HG02763 (cell line): ENCODE measurements at regions not wholly inside any gene's neighbourhood (a gene's known extent, or its start where the extent isn't known, plus 50 kb on each side); places are given as distances from the start of the nearest gene placed in this dataset.
"Not testable (repeated sequence)": the region's sequence is repeated elsewhere in the genome, so short reads cannot be mapped to it uniquely, and the experiment has no call there.

Source experiments
- ATAC-seq: cut with Tn5 transposase; IDR thresholded peaks from one replicate; pipeline ENCODE4 v1.9.1; 2021; ENCODE audit warnings: mild to moderate bottlenecking, moderate library complexity; ENCODE audit not compliant: unreplicated experiment

DNA sequence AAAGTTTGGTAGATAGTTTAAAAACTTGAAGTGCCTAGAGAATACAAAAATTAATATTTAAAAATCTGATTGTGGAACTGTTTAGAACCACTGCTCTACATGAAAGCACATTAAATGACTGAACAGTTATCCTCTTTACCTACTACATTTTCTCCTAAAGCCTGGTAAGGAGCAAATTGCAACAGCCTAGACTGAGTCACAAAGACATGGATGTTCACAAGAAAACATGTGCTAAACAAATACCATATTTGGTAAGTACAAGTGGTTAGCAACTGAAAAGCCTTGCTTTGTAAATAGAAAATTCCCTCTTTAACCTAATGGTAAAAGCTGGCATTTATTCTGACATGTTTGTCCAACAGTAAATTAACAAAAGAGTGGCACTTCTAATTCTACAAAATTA, 203.1 kb downstream of the FBXO8 start:
- ATAC-seq: no peak

DNA sequence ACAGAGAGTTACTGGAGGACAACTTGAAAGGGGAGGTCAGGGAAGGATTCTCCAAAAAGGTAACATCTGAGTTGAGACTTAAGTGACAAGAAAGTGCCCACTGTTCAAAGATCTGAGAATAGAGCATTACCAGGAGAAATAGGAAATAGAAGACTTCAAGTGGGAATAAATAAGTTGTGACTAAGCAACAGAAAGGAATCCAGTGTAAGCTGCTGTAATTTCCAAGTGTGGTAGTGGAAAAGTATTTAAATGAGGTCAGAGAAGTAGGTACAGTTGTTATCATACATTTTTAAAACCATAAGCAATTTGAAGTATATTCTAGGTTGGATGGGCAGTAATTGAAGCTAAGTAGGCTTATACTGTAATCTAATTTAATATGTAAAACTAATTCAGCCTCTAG, 211.9 kb downstream of the FBXO8 start:
- no peak for ATAC-seq

DNA sequence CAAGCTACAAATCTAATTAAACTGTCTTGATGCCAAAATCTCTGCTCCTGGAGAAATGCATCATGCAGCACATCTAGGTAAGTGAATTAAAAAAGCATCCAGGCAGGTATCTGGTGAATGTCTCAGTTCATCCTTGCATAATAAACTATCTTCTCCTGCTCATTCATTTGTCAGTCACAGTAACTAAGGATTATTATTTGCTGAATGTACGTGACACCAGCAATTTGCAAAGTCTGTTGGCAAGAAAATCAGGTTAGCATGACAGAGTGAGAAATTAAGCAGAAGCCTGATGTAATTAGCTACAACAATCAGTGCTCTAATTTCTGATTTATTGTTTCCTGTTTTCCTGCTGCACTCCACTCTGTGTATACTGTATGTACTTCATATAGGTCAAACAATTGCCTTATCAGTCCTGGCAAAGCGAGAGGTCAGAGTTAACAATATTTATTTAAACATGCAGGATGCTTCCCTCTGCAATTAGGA, 213.6 kb downstream of the FBXO8 start:
- ATAC-seq: no peak

DNA sequence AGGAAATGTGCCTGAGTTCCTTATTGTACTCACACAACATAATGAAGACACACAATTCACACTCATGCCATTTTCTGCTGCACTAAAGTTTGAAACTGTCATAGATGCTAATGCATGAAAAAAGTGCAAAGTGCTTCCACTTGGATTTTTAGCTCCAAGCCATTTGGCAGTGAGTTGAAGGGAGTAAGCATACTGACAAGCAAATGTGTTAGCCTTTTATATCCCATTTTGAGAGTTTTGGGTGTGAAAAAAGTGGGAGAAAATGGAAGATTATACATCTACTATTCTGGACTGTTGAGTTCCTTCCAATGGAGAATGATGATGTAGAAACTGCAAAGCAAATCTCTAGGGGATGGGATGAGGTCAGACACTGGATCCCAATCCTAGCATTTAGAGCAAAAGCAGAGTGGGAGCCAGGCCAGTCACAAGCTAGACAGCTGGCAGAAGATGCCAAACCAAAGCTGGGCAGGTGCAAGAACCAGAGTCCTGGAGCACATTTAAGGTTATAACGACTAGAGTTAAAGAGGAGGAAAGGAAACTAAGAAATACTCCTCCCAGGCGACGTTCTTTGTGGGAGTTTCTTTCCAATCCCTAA, 216.8 kb downstream of the FBXO8 start:
- ATAC-seq: no peak

DNA sequence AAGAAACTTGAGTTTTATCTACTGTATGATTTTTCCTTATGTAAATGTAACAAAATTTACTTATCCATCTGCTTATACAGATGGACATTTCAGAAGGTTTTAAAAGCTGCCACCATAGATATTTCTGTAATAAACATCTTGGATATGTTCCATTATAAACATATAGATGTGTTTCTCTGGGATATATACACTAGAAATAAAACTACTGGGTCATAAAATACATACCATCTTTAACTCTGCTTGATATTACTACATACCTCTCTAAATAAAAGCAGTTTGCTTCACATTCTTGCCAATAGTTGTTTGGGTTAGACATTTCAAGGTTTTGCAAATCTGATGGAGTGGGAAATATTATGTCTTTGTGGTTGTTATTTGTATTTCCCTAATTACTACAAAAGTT, 220.6 kb downstream of the FBXO8 start:
- ATAC-seq: no peak

DNA sequence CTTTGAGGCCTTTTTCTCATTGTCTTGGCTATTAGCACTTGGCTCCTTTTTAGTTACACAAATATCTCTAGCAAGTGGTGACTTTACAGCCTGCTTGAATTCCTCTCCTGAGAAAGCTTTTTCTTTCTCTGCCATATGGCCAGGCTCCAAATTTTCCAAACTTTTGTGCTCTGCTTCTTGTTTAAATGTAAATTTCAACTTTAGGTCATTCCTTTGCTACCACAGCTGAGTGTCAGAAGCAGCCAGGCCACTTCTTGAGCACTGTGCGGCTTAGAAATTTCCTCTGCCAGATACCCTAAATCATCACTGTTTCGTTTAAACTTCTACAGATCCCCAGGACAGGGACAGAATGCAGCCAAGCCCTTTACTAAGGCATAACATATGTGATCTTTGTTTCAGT, 222.4 kb downstream of the FBXO8 start:
- ATAC-seq: no peak

DNA sequence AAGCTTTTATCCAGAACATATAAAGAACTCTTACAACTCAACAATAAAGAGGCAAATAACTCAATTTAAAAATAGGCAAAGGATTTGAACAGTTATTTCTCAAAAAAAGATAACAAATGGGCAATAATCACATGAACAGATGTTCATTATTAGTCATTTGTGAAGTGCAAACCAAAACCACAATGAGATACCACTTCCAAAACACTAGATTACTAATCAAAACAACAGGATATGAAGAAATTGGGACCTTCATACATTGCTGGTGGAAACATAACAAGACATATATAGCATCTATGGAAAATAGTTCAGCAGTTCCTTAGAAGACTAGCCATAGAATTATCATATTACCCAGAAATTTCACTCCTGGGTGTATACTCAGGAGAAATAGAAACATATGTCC, 224.6 kb downstream of the FBXO8 start:
- ATAC-seq: no peak

DNA sequence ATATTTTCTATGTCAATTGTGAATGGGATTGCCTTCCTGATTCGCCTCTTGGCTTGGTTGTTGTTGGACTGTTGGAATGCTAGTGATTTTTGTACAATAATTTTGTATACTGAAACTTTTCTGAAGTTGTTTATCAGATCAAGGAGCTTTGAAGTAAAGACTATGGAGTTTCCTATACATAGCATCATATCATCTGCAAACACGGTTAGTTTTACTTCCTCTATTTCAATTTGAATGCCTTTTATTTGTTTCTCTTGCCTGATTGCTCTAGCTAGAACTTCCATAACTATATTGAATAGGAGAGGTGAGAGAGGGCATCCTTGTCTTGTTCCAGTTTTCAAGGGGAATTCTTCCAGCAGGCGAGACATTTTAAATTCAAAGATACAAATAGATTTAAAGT, 226.5 kb downstream of the FBXO8 start:
- no peak for ATAC-seq

DNA sequence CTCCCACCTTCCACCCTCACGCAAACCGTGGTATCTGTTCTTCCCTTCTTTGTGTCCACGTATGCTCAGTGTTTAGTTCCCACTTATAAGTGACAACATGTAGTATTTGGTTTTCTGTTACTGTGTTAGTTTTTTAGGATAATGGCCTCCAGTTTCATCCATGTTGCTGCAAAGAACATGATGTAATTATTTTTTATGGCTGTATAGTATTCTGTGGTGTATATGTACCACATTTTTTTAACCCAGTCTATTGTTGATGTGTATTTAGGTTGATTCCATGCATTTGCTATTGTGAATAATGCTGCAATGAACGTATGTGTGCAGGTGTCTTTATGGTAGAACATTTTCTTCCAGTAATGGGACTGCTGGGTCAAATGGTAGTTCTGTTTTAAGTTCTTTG, 228.1 kb downstream of the FBXO8 start:
- ATAC-seq: no peak

DNA sequence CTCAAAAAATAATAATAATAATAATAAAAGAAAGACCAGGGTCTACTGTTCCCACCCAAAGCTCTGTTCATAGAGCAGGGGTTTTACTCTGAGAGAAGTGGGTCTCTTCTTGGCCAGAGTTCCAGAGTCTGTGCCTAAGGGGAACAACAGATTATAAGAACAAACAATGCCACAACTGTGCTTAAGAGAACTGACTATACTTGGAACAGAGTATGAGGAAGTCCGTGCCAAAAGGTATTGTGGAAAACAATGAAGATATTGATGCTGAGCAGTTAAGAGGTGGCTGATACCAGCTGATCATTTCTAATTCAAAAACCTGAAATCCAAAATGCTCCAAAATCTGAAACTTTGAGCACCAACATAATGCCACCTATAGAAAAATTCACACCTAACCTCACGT, 229.6 kb downstream of the FBXO8 start:
- ATAC-seq: no peak

DNA sequence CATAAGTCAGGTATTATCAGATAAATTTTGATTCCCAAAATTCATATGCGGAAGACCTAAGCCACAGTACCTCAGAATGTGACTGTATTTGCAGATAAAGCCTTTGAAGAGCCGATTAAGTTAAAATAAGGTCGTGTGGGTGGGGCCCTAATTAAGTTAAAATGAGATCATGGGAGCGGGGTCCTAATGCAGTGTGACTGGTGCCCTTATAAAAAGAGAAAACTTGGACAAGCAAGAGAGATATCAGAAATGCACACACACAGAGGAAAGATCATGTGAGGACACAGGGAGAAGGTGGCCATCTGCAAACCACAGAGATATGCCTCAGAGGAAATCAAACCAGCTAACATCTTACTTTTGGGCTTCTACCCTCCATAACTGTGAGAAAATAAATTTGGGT, 236.1 kb downstream of the FBXO8 start:
- ATAC-seq: no peak

DNA sequence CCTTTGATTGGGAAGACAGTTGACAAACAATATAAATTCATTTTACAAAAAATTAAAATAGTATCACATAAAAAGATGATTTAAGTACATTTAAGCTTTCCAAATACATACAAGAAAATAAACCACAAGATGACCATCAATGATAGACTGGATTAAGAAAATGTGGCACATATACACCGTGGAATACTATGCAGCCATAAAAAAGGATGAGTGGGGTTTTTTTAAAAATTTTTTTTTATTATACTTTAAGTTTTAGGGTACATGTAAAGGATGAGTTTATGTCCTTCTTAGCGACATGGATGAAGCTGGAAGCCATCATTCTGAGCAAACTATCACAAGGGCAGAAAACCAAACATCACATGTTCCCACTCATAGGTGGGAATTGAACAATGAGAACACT, 237.6 kb downstream of the FBXO8 start:
- not testable (repeated sequence) for ATAC-seq

DNA sequence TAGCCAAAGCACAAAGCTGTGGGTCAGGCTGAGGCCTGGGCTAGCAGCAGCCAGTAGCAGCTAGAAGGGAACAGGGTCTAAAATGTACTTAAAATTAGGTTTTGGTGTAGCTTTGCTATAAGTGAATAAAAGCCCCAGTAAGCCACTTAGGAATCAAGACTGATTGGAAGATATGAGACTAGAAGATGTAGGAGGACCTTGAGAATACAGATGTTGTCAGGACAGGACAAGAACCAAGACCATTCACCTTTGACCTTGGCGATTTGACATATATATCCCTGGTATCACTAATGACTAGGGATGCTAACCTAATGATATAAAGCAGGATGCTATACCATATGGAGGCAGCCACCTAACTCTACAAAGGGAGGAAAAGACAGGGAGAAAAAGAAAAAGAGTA, 238.1 kb downstream of the FBXO8 start:
- no peak for ATAC-seq

DNA sequence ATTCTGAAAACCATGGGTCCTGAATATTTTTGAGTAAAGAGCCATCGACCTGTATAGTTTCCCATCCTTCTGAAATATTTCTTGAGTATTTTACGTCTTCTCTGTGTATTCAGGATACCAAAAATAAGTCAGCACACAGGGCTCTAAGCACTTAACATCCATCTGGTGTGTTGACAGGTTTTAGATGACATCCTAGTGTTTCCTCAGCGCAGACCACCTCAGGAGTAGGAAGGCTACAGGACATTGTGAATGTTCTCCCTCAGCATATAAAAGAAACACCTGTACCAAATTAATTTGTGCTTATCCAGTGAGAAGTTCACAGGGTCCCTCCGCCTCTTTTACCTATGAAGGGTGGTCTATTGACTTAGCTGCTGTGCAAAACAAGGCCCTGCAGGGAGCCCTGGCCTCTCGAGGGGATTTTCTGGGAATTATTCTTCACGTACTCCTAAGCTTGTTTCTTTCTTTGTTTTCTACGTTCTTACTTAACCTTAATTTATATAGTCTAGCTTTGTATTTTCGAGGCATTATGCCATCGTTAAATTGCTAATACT, 241.8 kb downstream of the FBXO8 start:
- no peak for ATAC-seq

DNA sequence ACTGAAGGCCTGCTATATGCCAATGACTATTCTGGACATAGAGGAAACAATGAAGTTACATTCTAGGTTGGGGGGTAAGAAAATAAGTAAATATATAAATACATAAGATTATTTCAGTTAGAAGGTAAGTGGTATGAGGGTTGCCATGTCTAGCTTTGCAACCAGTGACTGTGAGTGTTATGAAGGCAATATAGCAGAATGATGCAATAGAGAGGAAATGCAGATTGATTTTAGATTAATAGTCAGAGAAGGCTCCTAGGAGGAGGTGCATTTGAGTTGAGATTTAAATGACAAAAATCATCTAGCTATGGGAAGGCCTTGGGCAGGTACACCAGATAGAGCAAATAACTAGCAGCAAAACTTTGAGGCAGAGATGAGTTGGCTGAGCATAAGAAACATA, 243.2 kb downstream of the FBXO8 start:
- no peak for ATAC-seq

DNA sequence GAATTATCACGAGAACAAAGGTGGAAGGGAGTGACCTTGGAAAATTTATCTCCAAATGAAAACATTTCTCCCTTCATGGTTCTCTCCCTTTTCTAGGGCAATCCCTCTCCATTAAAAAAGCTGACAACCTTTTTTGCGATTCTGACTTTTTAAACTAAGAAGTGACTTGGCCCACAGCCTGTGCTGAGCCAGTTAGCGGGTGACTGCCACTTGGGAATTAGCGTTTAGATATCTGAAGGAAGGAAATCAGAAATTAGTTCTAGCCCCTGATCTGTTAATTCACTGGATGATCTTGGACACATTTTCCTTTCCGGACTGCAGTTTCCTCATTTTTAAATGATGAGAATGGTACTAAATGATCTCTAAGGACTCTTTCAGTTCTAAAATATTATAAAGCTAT, 245.0 kb downstream of the FBXO8 start:
- no peak for ATAC-seq

DNA sequence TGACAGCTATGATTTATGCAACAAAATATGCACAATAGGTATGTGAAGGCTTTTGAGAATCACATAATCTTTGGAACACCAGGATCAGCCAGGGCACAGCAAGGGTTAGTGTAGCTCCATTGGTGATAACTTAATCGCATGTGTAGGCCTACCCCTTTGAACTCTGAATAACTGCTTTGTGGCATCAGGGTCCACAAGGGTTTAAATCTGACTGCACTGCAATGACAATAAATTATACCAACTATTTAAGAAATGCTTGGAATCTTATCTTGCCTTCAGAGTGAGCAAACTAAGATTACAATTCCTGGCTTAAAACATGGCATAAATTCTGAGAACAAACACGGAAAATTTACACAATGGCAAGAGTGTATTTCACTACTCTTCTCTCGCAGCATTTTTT, 245.8 kb downstream of the FBXO8 start:
- ATAC-seq: no peak

DNA sequence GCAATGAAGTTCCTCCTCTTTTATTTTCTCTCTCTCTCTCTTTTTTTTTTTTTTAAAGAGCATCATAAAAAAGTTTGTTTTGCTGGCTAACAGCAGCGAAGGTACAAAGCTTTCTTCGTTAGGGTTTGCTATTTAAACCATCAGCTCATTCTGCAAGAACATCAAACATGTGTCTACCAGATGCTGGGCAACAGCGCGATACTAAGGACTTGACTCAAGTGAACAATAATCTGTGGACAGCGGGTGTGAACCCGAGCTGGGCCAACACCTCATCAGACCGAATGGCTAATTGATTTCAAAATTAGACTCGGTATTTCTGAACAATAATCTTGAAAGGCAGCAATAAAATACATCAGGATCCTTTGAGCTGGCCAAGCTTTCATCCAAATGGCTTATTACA, 246.4 kb downstream of the FBXO8 start:
- no peak for ATAC-seq

DNA sequence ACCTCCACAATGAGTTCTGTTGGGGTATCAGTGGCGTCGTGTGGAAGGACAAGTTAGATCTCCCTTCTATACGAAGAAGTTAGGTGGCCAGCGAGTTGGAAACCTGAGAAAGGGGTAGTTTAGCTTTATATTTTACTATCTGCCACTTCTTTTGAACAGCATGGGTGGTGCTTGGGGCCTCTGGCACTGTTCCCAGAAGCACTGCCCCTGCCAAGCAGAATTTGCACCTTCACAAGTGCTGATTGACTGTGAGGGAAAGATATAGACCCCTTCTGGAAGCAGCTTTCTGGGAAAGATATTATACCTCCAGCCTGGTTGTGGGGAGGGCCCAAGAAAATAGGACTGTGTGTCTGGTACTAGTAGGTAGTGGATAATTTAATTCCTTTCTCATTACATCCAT, 246.9 kb downstream of the FBXO8 start:
- ATAC-seq: no peak

DNA sequence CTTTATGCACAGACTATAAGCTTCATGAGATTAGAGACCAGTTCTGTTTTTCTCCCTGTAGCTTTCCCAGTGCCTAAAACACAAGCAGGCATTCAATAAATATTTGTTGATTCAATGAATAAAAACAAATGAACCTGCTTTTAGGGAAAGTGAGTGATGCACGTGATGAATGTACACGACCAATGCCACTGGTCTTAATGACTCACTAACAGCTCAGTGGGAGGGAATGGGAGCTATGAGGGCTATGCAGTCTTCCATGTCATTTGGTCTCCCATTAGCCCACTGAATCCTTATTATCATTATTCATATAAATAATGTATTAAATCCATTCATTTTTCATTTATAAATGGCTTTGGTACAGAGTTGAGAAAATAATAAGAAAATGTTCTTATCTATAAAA, 247.4 kb downstream of the FBXO8 start:
- ATAC-seq: no peak

DNA sequence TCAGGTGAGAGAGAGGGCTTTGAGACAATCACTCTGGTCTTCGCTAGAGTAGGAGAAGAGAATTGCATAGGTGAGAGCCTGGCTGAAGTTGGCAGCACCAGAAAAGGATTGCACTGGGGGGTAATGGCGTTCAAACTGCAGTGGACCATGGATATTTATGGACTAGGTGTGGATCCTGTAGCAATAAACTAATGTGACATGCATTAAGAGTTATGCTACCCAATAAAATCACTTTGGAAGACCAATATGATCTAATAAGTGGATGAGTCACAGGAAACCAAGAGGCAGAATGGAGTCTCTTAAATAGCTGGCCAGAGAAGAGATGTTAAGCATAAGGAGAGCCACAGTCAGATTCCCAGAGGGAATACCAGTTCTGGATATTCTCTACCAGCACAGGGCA, 259.8 kb downstream of the FBXO8 start:
- no peak for ATAC-seq

DNA sequence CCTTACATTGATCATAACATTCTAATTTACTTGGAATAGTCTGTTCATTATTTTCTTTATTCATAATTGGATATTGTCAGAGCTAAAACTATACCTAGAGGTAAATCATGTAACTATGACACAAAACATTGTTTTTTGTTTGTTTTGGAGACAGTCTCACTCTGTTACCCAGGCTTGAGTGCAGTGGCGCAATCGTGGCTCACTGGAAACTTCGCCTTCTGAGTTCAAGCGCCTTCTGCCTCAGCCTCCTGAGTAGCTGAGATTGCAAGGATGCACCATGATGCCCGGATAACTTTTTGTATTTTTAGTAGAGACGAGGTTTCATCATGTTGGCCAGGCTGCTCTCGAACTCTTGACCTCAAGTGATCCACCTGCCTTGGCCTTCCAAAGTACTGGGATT, 265.2 kb downstream of the FBXO8 start:
- ATAC-seq: no peak

DNA sequence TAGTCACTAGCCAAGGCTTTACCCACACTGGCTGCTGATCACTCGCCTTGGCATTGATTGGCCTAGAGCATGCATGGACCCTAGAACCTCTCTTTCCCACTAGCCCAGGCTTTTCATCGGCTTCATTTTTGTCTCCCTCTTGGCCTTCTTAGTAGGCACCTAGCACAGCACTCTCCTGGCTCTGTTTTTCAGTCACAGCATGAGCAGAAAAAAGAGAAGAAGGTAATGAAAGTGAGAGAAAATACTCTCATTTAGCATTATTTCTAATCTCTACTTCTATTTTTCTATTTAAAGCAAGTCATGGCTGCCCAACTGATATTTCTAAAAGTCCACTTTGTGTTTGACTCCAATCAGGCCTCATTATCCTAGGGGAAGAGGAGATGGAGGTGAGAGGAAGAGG, 267.2 kb downstream of the FBXO8 start:
- ATAC-seq: no peak
